Panc1 (cell line): ENCODE measurements at regions not wholly inside any gene's neighbourhood (a gene's known extent, or its start where the extent isn't known, plus 50 kb on each side); places are given as distances from the start of the nearest gene placed in this dataset.
"Not testable (repeated sequence)": the region's sequence is repeated elsewhere in the genome, so short reads cannot be mapped to it uniquely, and the experiment has no call there.

Experiments used
- ATAC-seq: fragments of 200-7000 bp; cut with Tn5 transposase; 2 replicates; pipeline ENCODE4 v1.9.1; 2020; ENCODE audit warnings: mild to moderate bottlenecking, moderate library complexity
- BruUV-seq: library from RNA; stranded (reverse); fragments of 400-500 nt; replicated peaks from 2 replicates; lab custom pipeline; 2021; lab: Mats Ljungman, UMichigan
- CTCF ChIA-PET: fragments of 300-600 bp; sonication (Branson Sonifier 250); formaldehyde crosslinking; loops from one replicate; lab custom pipeline; 2022; ENCODE audit warnings: antibody characterized with exemption; lab: Charles Lee
- POLR2A ChIA-PET: fragments of 300-600 bp; sonication (Branson Sonifier 250); formaldehyde crosslinking; loops from one replicate; lab custom pipeline; 2022; ENCODE audit warnings: antibody characterized with exemption; lab: Charles Lee
- DNase-seq: peaks from one replicate; pipeline ENCODE4 v3.0.0-alpha.2; 2010; ENCODE audit warnings: low read depth, low spot score
- H3K27ac ChIP-seq: 2 replicates; pipeline ENCODE4 v1.5.1; 2011; ENCODE audit warnings: mild to moderate bottlenecking, low read length, inconsistent platforms
- H3K27me3 ChIP-seq: fragments of 200-500 bp; sonication (Bioruptor generic); 2 replicates; pipeline ENCODE4 v1.6.0; 2014; ENCODE audit warnings: low read length, inconsistent platforms; ENCODE audit not compliant: control insufficient read depth, insufficient read depth
- H3K36me3 ChIP-seq: fragments of 200-500 bp; sonication (Bioruptor generic); 2 replicates; pipeline ENCODE4 v1.5.1; 2014; ENCODE audit warnings: inconsistent platforms, mild to moderate bottlenecking, low read length, moderate library complexity; ENCODE audit not compliant: control insufficient read depth, insufficient read depth
- H3K4me1 ChIP-seq: 2 replicates; pipeline ENCODE4 v1.5.1; 2011; ENCODE audit warnings: inconsistent platforms, mild to moderate bottlenecking, low read length, moderate library complexity; ENCODE audit not compliant: control insufficient read depth, insufficient read depth
- H3K4me3 ChIP-seq, 2 experiments: 2 replicates each; pipeline ENCODE4 v1.5.1; 2011 to 2012; ENCODE audit warnings: low read depth in 2 of 2, low read length in 2 of 2, mild to moderate bottlenecking in 2 of 2, inconsistent platforms in 1 of 2, moderate library complexity in 1 of 2
- H3K9me3 ChIP-seq: fragments of 200-500 bp; sonication (Bioruptor generic); 2 replicates; pipeline ENCODE4 v1.5.1; 2014; ENCODE audit warnings: low read depth, mild to moderate bottlenecking, inconsistent platforms, low read length, moderate library complexity; ENCODE audit not compliant: control insufficient read depth, insufficient read depth
- TCF7L2 ChIP-seq: IDR thresholded peaks from 2 replicates; pipeline ENCODE4 v1.6.1; 2011; ENCODE audit warnings: mild to moderate bottlenecking, low read depth, low read length, inconsistent platforms
- in situ Hi-C: cut with HindIII; loops from 2 replicates; pipeline ENCODE4 v1.10.0; 2016; ENCODE audit warnings: low sequenced_read_pairs, low pct_unique_long_range_greater_than_20kb
- intact Hi-C: fragments of 100-400 bp; cut with micrococcal nuclease; formaldehyde crosslinking; loops from one replicate; pipeline ENCODE4 v1.10.0; 2022; ENCODE audit not compliant: unreplicated experiment
- TF ChIP-seq, protein P1 (sequence below): fragments of 450-650 bp; IDR thresholded peaks from 2 replicates; pipeline ENCODE4 v1.5.1; 2017; ENCODE audit warnings: mild to moderate bottlenecking
- TF ChIP-seq, protein P2 (sequence below), 2 experiments: IDR thresholded peaks; 2 replicates each; pipeline ENCODE4 v1.6.1; 2011 to 2012; ENCODE audit warnings: low read depth in 2 of 2, control low read depth in 1 of 2, low read length in 1 of 2, mild to moderate bottlenecking in 1 of 2, moderate library complexity in 1 of 2; ENCODE audit not compliant: insufficient read depth in 1 of 2

GRCh38 chr14:59055439-59056045 is 132.9 kb upstream of the DAAM1 start:
- Histone ChIP-seq H3K27me3 (no peaks in the 10 kb centered on the region), H3K4me1 (no peaks in the 10 kb centered on the region), H3K4me3 (no peak overlapping the region), H3K9me3 (no peaks in the 10 kb centered on the region), H3K27ac (no peak overlapping the region), H3K36me3 (no peaks in the 10 kb centered on the region)
- DNase-seq (peak; percentile 24), ATAC-seq (0 out of 2 replicates have a peak, but pooled peaks have one; percentile 70)
- intact Hi-C loops (loop anchor here (1.0 kb wide), 1 partner anchor 554 kb away; no protein-coding TSS in a partner anchor), in situ Hi-C loops (no loop called here)
- BruUV-seq, result no TSS peak
- ChIA-PET POLR2A (no interaction called here), CTCF (interaction anchor here (0.6 to 1.0 kb wide), 2 partner anchors 555 to 1110 kb away, joined by 3 to 4 read pairs; no protein-coding TSS in a partner anchor)
- TF ChIP-seq, protein P1, sequence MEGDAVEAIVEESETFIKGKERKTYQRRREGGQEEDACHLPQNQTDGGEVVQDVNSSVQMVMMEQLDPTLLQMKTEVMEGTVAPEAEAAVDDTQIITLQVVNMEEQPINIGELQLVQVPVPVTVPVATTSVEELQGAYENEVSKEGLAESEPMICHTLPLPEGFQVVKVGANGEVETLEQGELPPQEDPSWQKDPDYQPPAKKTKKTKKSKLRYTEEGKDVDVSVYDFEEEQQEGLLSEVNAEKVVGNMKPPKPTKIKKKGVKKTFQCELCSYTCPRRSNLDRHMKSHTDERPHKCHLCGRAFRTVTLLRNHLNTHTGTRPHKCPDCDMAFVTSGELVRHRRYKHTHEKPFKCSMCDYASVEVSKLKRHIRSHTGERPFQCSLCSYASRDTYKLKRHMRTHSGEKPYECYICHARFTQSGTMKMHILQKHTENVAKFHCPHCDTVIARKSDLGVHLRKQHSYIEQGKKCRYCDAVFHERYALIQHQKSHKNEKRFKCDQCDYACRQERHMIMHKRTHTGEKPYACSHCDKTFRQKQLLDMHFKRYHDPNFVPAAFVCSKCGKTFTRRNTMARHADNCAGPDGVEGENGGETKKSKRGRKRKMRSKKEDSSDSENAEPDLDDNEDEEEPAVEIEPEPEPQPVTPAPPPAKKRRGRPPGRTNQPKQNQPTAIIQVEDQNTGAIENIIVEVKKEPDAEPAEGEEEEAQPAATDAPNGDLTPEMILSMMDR, result peak; percentile 70; the same call in 1 of the 2 replicates
- no peak for TF ChIP-seq TCF7L2

GRCh38 chr14:59057551-59057950 is 130.9 kb upstream of the DAAM1 start:
- ATAC-seq, result no peak
- CTCF ChIA-PET, result no interaction called here
- in situ Hi-C loops, result no loop called here

DNA sequence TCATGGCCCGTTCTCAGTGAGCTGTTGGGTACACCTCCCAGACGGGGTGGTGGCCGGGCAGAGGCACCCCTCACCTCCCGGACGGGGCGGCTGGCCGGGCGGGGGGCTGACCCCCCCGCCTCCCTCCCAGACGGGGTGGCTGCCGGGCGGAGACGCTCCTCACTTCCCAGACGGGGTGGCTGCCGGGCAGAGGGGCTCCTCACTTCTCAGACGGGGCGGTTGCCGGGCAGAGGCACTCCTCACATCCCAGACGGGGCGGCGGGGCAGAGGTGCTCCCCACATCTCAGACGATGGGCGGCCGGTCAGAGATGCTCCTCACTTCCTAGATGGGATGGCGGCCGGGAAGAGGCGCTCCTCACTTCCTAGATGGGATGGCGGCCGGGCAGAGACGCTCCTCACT is 129.7 kb upstream of the DAAM1 start:
- H3K27me3 ChIP-seq, H3K36me3 ChIP-seq, POLR2A ChIA-PET, BruUV-seq, H3K4me3 ChIP-seq, in situ Hi-C loops, H3K27ac ChIP-seq, ATAC-seq, H3K4me1 ChIP-seq, CTCF ChIA-PET, DNase-seq, H3K9me3 ChIP-seq, intact Hi-C loops: not testable (repeated sequence)

More at GRCh38 chr14:59057551-59057950, 130.9 kb upstream of the DAAM1 start:
- DNase-seq, result no peak
- TF ChIP-seq, protein P2, sequence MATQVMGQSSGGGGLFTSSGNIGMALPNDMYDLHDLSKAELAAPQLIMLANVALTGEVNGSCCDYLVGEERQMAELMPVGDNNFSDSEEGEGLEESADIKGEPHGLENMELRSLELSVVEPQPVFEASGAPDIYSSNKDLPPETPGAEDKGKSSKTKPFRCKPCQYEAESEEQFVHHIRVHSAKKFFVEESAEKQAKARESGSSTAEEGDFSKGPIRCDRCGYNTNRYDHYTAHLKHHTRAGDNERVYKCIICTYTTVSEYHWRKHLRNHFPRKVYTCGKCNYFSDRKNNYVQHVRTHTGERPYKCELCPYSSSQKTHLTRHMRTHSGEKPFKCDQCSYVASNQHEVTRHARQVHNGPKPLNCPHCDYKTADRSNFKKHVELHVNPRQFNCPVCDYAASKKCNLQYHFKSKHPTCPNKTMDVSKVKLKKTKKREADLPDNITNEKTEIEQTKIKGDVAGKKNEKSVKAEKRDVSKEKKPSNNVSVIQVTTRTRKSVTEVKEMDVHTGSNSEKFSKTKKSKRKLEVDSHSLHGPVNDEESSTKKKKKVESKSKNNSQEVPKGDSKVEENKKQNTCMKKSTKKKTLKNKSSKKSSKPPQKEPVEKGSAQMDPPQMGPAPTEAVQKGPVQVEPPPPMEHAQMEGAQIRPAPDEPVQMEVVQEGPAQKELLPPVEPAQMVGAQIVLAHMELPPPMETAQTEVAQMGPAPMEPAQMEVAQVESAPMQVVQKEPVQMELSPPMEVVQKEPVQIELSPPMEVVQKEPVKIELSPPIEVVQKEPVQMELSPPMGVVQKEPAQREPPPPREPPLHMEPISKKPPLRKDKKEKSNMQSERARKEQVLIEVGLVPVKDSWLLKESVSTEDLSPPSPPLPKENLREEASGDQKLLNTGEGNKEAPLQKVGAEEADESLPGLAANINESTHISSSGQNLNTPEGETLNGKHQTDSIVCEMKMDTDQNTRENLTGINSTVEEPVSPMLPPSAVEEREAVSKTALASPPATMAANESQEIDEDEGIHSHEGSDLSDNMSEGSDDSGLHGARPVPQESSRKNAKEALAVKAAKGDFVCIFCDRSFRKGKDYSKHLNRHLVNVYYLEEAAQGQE (IDR thresholded peaks at IDR 0.05; ENCODE audit: insufficient read depth in 1 of 2, low read depth in 2 of 2, low read length in 1 of 2), result no peak
- no peak for TF ChIP-seq TCF7L2
- intact Hi-C loops, result no loop called here
- POLR2A ChIA-PET, result no interaction called here
- H3K27ac ChIP-seq, result no peak overlapping the region
- no peaks in the 10 kb centered on the region for H3K36me3 ChIP-seq
- no peaks in the 10 kb centered on the region for H3K27me3 ChIP-seq
- no peak overlapping the region for H3K4me3 ChIP-seq
- no peaks in the 10 kb centered on the region for H3K4me1 ChIP-seq
- H3K9me3 ChIP-seq, result no peaks in the 10 kb centered on the region
- BruUV-seq, result no TSS peak
